ENCODE measurements at regions not wholly inside any gene's neighbourhood (a gene's known extent, or its start where the extent isn't known, plus 50 kb on each side); places are given as distances from the start of the nearest gene placed in this dataset.

- TF ChIP-seq, protein P1, sequence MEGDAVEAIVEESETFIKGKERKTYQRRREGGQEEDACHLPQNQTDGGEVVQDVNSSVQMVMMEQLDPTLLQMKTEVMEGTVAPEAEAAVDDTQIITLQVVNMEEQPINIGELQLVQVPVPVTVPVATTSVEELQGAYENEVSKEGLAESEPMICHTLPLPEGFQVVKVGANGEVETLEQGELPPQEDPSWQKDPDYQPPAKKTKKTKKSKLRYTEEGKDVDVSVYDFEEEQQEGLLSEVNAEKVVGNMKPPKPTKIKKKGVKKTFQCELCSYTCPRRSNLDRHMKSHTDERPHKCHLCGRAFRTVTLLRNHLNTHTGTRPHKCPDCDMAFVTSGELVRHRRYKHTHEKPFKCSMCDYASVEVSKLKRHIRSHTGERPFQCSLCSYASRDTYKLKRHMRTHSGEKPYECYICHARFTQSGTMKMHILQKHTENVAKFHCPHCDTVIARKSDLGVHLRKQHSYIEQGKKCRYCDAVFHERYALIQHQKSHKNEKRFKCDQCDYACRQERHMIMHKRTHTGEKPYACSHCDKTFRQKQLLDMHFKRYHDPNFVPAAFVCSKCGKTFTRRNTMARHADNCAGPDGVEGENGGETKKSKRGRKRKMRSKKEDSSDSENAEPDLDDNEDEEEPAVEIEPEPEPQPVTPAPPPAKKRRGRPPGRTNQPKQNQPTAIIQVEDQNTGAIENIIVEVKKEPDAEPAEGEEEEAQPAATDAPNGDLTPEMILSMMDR (conservative IDR thresholded peaks at IDR 0.05; ENCODE audit: low read depth, low read length), result no peak
- TF ChIP-seq SMC3 (IDR thresholded peaks at IDR 0.05; ENCODE audit: low read depth, low read length) (no peak), RAD21 (IDR thresholded peaks at IDR 0.05; ENCODE audit: low read length) (no peak)
These were observed 453.4 kb upstream of the PODXL start for GRCh38 chr7:132009778-132010177.

Measured in IMR-90 (cell line).